ENCODE measurements at regions not wholly inside any gene's neighbourhood (a gene's known extent, or its start where the extent isn't known, plus 50 kb on each side); places are given as distances from the start of the nearest gene placed in this dataset.

DNA sequence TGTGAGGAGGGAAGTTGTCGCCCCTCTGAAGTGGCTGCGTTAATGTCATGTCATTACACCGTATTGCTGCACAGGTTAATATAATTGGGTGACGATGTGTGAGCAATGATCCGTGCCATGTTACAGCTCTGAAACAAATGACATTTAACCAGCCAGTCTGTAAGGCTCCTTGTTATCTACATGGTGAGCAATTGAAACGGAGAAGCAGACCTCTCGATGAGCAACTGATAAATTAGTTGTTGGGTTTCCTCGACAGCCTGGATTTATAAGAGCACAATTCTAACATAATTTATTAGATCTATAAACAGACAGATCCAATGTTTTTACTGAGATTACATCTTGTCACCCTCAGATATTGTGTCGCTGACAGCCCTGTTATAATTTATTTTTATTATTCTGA is 49.9 kb upstream of the MAFB start:
- peaks cover 3% of the 10 kb centered on the region for H3K4me1 ChIP-seq (ENCODE audit: control insufficient read depth, insufficient read depth, low read length)
- no peak overlapping the region for H3K9ac ChIP-seq (ENCODE audit: low read depth, low read length)
- H3K36me3 ChIP-seq (ENCODE audit: control insufficient read depth, insufficient read depth, low read length), result no peaks in the 10 kb centered on the region
- H3K4me3 ChIP-seq (ENCODE audit: low read depth, low read length), result no peak overlapping the region
- H3K9me3 ChIP-seq (ENCODE audit: control insufficient read depth, insufficient read depth, low read length), result no peaks in the 10 kb centered on the region
- H3K27me3 ChIP-seq (ENCODE audit: control insufficient read depth, insufficient read depth, low read length), result no peaks in the 10 kb centered on the region

DNA sequence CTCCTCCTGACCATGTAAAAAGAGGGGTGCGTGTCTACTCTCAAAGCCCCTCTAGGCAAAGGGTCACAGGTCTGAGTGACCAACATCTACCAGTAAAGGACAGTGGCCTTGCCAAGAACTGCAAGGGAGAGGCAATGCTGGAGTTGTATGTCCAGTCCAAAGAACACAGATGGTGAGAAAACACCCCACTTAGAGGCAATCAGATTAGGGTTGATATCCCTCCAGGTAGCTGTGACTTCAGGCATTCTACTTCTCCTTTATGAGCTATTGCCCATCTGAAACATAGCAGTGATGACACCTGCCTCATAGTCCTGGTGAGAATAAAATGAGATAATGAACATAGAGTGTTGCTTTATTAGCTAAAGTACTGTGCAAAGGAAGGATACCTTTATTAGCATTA is 50.8 kb upstream of the MAFB start:
- Histone ChIP-seq H3K36me3 (ENCODE audit: control insufficient read depth, insufficient read depth, low read length) (no peaks in the 10 kb centered on the region), H3K27me3 (ENCODE audit: control insufficient read depth, insufficient read depth, low read length) (no peaks in the 10 kb centered on the region), H3K9ac (ENCODE audit: low read depth, low read length) (no peak overlapping the region), H3K9me3 (ENCODE audit: control insufficient read depth, insufficient read depth, low read length) (no peaks in the 10 kb centered on the region), H3K4me3 (ENCODE audit: low read depth, low read length) (no peak overlapping the region), H3K4me1 (ENCODE audit: control insufficient read depth, insufficient read depth, low read length) (peaks cover 3% of the 10 kb centered on the region)

DNA sequence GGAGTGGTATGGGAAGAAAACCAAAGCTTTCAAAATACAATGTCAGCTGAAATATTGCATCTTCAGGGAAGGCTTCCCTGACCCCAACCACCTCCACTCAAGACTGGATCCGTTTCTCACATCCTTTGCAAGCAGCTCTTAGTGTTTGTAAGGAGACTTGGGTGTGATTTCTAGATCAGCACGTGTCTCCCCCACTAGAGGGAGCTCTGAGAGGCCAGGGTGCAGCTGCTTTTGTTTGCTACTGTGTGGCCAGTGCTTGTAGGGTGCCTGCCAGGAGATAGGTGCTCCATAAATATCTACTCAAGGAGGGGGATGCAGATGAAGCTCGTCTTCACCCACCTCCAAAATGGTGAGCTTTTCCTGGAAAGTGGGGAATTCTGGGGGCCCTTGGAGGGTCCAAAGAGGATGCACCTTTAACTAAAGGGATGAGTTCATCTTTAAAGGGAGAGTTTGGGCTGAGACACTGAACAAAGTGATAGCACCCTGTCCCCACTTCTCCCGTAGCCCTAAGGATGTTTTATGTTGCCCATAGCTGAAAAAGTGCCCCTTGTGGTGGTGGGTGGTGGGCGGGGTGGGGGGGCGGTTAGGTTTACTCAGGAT is 52.6 kb upstream of the MAFB start:
- peaks cover 3% of the 10 kb centered on the region for H3K4me1 ChIP-seq (ENCODE audit: control insufficient read depth, insufficient read depth, low read length)

DNA sequence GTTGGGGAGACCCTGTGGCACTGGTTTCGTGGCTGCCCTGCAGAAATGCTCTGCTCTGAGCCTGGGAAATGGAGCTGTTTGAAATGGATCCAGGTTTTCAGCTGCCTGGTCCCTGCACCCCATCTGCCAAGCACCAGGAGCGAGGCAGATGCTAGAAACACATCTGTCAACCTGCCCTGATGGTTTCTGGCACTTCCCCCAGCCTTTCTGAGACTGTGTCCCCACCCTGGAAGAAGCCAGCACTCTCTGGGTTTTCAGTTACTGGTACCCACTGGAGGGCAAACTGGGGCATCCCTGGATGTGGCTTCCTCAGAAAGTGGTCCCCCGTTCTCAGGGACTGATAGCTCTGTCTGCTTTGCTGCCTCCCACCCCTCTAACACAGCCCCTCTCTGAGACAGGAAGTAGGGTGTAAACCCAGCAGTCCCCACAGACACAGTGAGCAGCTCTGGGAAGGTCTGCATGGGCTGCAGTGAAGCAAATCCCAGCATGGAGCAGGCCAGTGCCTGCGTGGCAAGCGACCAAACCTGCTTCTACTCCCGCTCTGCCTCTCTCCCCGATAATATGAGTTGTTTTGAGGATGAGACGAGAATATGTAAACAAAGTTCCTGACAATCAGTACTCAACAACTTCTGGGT is 54.2 kb upstream of the MAFB start:
- Histone ChIP-seq H3K4me3 (ENCODE audit: low read depth, low read length) (no peak overlapping the region), H3K9me3 (ENCODE audit: control insufficient read depth, insufficient read depth, low read length) (no peaks in the 10 kb centered on the region), H3K4me1 (ENCODE audit: control insufficient read depth, insufficient read depth, low read length) (peaks cover 3% of the 10 kb centered on the region), H3K9ac (ENCODE audit: low read depth, low read length) (no peak overlapping the region), H3K36me3 (ENCODE audit: control insufficient read depth, insufficient read depth, low read length) (no peaks in the 10 kb centered on the region), H3K27me3 (ENCODE audit: control insufficient read depth, insufficient read depth, low read length) (no peaks in the 10 kb centered on the region)

More for the DNA sequence above, 52.6 kb upstream of the MAFB start:
- no peaks in the 10 kb centered on the region for H3K27me3 ChIP-seq (ENCODE audit: control insufficient read depth, insufficient read depth, low read length)
- H3K9me3 ChIP-seq (ENCODE audit: control insufficient read depth, insufficient read depth, low read length), result no peaks in the 10 kb centered on the region
- no peak overlapping the region for H3K4me3 ChIP-seq (ENCODE audit: low read depth, low read length)
- no peaks in the 10 kb centered on the region for H3K36me3 ChIP-seq (ENCODE audit: control insufficient read depth, insufficient read depth, low read length)
- no peak overlapping the region for H3K9ac ChIP-seq (ENCODE audit: low read depth, low read length)

DNA sequence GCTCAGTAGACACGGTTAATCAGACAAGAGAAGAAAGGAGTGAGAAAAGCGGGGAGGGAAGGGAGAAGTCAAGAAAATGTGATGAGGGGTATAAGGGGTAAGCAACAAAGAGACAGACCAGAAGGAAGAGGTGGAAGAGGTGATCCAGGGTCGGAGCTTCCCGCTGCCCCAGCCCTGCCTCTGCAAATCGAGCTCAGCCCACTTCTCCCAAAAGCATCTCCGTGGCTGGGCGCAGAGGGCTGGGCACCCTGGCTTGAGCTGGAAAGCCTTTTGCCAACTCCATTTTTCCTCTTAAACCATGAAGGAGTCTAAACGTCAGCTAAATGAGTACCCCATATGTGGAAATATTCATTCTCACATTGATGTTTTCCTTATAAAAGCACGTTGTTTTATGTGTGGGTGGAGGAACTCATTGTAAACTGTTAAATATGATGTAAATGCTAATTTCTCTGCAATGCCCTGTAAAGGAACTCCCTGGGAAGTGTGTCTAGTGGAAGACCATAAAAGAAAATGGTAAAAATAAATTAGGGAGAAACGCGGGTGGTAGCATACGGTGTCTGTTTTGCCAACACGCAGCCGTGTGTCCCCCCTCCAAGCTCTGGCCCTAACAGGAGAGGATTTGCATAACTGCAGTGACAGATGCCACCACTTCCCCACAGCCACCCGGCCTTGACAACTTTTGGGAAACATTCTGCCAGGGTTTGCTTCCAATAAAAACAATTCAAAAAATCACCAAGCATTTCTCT is 55.2 kb upstream of the MAFB start:
- H3K27me3 ChIP-seq (ENCODE audit: control insufficient read depth, insufficient read depth, low read length), result no peaks in the 10 kb centered on the region
- no peak overlapping the region for H3K9ac ChIP-seq (ENCODE audit: low read depth, low read length)
- H3K4me3 ChIP-seq (ENCODE audit: low read depth, low read length), result no peak overlapping the region
- H3K36me3 ChIP-seq (ENCODE audit: control insufficient read depth, insufficient read depth, low read length), result no peaks in the 10 kb centered on the region
- no peaks in the 10 kb centered on the region for H3K4me1 ChIP-seq (ENCODE audit: control insufficient read depth, insufficient read depth, low read length)
- no peaks in the 10 kb centered on the region for H3K9me3 ChIP-seq (ENCODE audit: control insufficient read depth, insufficient read depth, low read length)

DNA sequence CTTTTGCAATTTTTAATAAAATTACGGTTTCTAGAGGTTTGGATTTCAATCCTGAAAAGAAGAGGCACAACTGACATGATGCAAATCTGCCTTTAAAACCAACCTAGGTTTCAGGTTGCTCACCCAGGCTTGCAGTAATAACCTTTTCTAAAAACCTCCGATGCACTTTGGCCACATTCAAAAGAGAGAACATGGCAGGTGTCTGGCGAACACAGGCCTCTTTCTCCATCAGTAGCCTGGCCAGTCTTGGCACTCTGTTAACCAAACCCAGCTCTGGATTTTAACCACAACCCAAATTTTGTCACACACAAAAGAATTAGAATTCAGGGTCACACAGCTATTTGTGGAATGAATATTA is 55.8 kb upstream of the MAFB start:
- Histone ChIP-seq H3K36me3 (ENCODE audit: control insufficient read depth, insufficient read depth, low read length) (no peaks in the 10 kb centered on the region), H3K4me3 (ENCODE audit: low read depth, low read length) (no peak overlapping the region), H3K27me3 (ENCODE audit: control insufficient read depth, insufficient read depth, low read length) (no peaks in the 10 kb centered on the region), H3K9ac (ENCODE audit: low read depth, low read length) (no peak overlapping the region), H3K4me1 (ENCODE audit: control insufficient read depth, insufficient read depth, low read length) (no peaks in the 10 kb centered on the region), H3K9me3 (ENCODE audit: control insufficient read depth, insufficient read depth, low read length) (no peaks in the 10 kb centered on the region)

DNA sequence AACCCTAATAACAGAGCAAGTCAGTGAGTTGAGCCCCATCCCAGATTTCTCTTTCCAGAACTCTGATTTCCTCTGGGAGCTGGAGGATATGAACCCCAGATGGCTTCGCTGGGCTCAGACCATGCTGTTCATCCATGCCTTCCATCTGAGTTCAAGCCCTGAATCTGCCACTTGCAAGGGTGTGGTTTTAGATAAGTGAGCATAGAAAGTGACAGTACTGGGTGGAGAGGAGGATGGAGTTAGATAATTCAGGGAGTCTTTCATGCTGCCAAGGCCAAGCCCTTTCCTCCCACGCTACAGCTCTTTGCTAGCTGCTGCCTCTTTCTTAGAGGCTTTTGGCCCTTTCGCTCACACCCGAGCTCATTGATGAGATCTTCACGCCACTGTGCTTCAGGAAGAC is 57.2 kb upstream of the MAFB start:
- no peaks in the 10 kb centered on the region for H3K4me1 ChIP-seq (ENCODE audit: control insufficient read depth, insufficient read depth, low read length)
- H3K27me3 ChIP-seq (ENCODE audit: control insufficient read depth, insufficient read depth, low read length), result no peaks in the 10 kb centered on the region
- H3K9me3 ChIP-seq (ENCODE audit: control insufficient read depth, insufficient read depth, low read length), result no peaks in the 10 kb centered on the region
- H3K4me3 ChIP-seq (ENCODE audit: low read depth, low read length), result no peak overlapping the region
- H3K9ac ChIP-seq (ENCODE audit: low read depth, low read length), result no peak overlapping the region
- H3K36me3 ChIP-seq (ENCODE audit: control insufficient read depth, insufficient read depth, low read length), result no peaks in the 10 kb centered on the region

DNA sequence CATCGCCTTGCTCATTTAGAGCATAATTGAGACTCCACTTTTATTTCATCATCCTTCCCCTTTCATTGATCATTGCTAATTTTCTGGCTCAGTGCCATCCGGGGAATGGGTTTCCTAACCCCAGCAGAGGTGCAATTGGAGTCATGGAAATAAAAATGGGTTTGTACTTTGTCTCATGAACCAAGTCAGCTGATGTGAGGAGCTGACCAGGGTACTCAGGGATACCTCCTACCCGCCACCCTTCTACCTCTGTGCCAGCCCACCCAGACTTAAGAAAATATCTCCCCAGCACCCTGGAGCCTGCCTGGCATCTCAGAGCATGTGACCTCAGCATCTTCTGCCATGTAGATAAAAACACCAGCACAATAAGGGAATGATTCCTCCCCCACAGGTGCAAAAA is 59.1 kb upstream of the MAFB start:
- no peaks in the 10 kb centered on the region for H3K4me1 ChIP-seq (ENCODE audit: control insufficient read depth, insufficient read depth, low read length)
- no peaks in the 10 kb centered on the region for H3K27me3 ChIP-seq (ENCODE audit: control insufficient read depth, insufficient read depth, low read length)
- no peaks in the 10 kb centered on the region for H3K9me3 ChIP-seq (ENCODE audit: control insufficient read depth, insufficient read depth, low read length)

DNA sequence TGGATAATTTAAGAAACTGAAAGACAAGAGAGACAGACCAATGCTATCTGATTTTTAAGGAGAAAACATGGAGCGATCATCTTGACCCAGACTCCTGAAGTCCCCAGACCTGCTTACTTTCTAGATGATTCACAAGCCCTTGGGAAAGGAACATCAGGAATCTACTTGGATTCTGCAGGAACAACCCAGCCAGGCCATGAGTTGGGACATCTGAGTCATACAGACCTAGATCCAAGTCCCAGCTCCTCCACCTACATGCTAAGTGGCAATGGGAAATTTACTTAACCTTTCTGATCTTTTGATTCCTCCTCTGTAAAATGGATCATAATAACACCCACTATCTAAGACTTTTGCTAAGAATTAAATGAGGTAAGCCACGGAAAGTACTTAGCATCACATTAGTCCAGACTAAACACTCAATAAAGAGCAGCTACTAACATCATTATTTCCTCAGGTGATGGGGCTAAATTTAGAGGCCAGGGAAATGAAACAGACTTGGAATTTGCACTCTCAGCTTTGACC is 61.0 kb upstream of the MAFB start:
- H3K9me3 ChIP-seq (ENCODE audit: control insufficient read depth, insufficient read depth, low read length), result no peaks in the 10 kb centered on the region
- no peaks in the 10 kb centered on the region for H3K27me3 ChIP-seq (ENCODE audit: control insufficient read depth, insufficient read depth, low read length)
- H3K9ac ChIP-seq (ENCODE audit: low read depth, low read length), result no peak overlapping the region
- no peaks in the 10 kb centered on the region for H3K4me1 ChIP-seq (ENCODE audit: control insufficient read depth, insufficient read depth, low read length)
- no peak overlapping the region for H3K4me3 ChIP-seq (ENCODE audit: low read depth, low read length)
- no peaks in the 10 kb centered on the region for H3K36me3 ChIP-seq (ENCODE audit: control insufficient read depth, insufficient read depth, low read length)

More for the DNA sequence above, 59.1 kb upstream of the MAFB start:
- Histone ChIP-seq H3K4me3 (ENCODE audit: low read depth, low read length) (no peak overlapping the region), H3K9ac (ENCODE audit: low read depth, low read length) (no peak overlapping the region), H3K36me3 (ENCODE audit: control insufficient read depth, insufficient read depth, low read length) (no peaks in the 10 kb centered on the region)

DNA sequence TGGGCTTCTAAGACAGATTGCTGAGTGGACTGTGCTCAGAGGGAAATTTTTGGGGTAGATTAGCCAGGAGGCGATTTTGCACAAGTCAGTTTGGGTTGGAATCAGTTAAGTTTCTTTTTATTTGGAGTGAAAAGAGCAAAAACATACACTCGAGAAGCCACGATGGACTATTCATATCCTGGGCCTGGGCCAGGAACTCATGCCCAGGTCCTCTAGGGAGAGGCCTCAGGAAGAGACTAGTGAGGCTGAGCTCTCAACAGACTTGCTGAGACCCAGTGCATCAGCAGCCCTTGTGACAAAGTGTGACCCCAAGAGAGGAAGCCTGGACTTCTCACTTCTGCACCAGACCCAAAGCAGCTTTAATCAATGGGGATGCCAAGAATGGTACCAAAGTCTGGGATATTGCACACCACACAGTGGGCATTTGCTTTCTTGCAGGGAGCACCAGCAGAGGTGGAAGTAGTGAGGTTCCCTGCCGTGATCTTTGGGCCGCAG is 61.6 kb upstream of the MAFB start:
- no peaks in the 10 kb centered on the region for H3K36me3 ChIP-seq (ENCODE audit: control insufficient read depth, insufficient read depth, low read length)
- no peak overlapping the region for H3K4me3 ChIP-seq (ENCODE audit: low read depth, low read length)
- H3K9me3 ChIP-seq (ENCODE audit: control insufficient read depth, insufficient read depth, low read length), result no peaks in the 10 kb centered on the region
- no peaks in the 10 kb centered on the region for H3K4me1 ChIP-seq (ENCODE audit: control insufficient read depth, insufficient read depth, low read length)
- no peaks in the 10 kb centered on the region for H3K27me3 ChIP-seq (ENCODE audit: control insufficient read depth, insufficient read depth, low read length)
- no peak overlapping the region for H3K9ac ChIP-seq (ENCODE audit: low read depth, low read length)

DNA sequence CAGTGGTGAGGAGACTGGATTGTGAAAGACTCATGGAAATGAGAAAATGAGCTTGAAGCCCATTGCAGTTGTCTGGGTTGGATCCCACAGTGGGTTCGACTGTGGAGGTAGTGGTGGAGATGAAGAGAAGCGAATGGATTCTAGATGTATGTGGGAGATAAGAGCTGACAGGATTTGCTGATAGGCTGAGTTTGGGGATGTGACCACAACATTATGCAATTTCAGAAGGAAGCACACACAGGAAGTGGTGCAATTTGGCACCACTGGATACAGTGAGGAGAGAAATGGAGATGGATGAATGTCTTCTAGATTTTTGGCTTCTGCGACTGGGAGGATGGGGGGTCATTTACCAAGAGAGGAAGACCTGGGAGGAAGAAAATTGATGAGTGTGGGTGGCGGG is 64.4 kb upstream of the MAFB start:
- no peaks in the 10 kb centered on the region for H3K4me1 ChIP-seq (ENCODE audit: control insufficient read depth, insufficient read depth, low read length)
- H3K9me3 ChIP-seq (ENCODE audit: control insufficient read depth, insufficient read depth, low read length), result no peaks in the 10 kb centered on the region

More for the DNA sequence above, 64.4 kb upstream of the MAFB start:
- Histone ChIP-seq H3K36me3 (ENCODE audit: control insufficient read depth, insufficient read depth, low read length) (no peaks in the 10 kb centered on the region), H3K27me3 (ENCODE audit: control insufficient read depth, insufficient read depth, low read length) (no peaks in the 10 kb centered on the region), H3K4me3 (ENCODE audit: low read depth, low read length) (no peak overlapping the region), H3K9ac (ENCODE audit: low read depth, low read length) (no peak overlapping the region)

Measured in iPS-15b (cell line).